ENCODE measurements at regions not wholly inside any gene's neighbourhood (a gene's known extent, or its start where the extent isn't known, plus 50 kb on each side); places are given as distances from the start of the nearest gene placed in this dataset.

- no TSS peak for BruUV-seq (replicated peaks)
- H3K79me2 ChIP-seq (ENCODE audit: control insufficient read depth, insufficient read depth, low read length), result no peaks in the 10 kb centered on the region
- no peaks in the 10 kb centered on the region for H3K9me3 ChIP-seq (replicated peaks; ENCODE audit: control insufficient read depth, insufficient read depth, low read length)
- no peak overlapping the region for H3K27ac ChIP-seq (ENCODE audit: insufficient read depth, low read depth, low read length)
- no peak overlapping the region for H3K9ac ChIP-seq (replicated peaks; ENCODE audit: extremely low read depth, insufficient read depth, low read length)
- no peaks in the 10 kb centered on the region for H3K36me3 ChIP-seq (ENCODE audit: control insufficient read depth in 2 of 2, extremely low read depth in 1 of 2, insufficient read depth in 2 of 2, low read length in 2 of 2)
- dilution Hi-C loops (cut with MboI; ENCODE audit: extremely low pct_ligation_motif_present, low sequenced_read_pairs) (no loop called here), intact Hi-C loops (cut with micrococcal nuclease) (no loop called here)
- ChIA-PET CTCF (interaction anchor here (2.0 kb wide), 1 partner anchor 12 kb away, joined by 5 read pairs; no protein-coding TSS in a partner anchor), POLR2A (no interaction called here)
- H3K9me1 ChIP-seq (replicated peaks; ENCODE audit: control insufficient read depth, extremely low read depth, insufficient read depth, low read length), result no peaks in the 10 kb centered on the region
- no peaks in the 10 kb centered on the region for H3K4me1 ChIP-seq (ENCODE audit: control insufficient read depth, extremely low read depth, insufficient read depth, low read length)
- H4K20me1 ChIP-seq (replicated peaks; ENCODE audit: control insufficient read depth, extremely low read depth, insufficient read depth, low read length), result no peaks in the 10 kb centered on the region
- TF ChIP-seq POLR2A (IDR thresholded peaks at IDR 0.05; ENCODE audit: low read depth, low read length) (no peak), JUN (IDR thresholded peaks at IDR 0.05; ENCODE audit: borderline replicate concordance, insufficient read depth, insufficient read length, low read depth) (no peak), MYC (IDR thresholded peaks at IDR 0.05; ENCODE audit: low read depth, low read length) (no peak), FOS (IDR thresholded peaks at IDR 0.05; ENCODE audit: borderline replicate concordance, insufficient read depth, low read length) (no peak), CTCF (IDR thresholded peaks at IDR 0.05; ENCODE audit: extremely low read depth in 1 of 2, insufficient read depth in 1 of 2, low read depth in 1 of 2, low read length in 2 of 2) (no peak), POLR2AphosphoS5 (IDR thresholded peaks at IDR 0.05; ENCODE audit: insufficient read depth, low read depth, low read length) (no peak), EZH2 (IDR thresholded peaks at IDR 0.05; ENCODE audit: borderline replicate concordance, low read depth, low read length, severe bottlenecking) (no peak), GATA2 (IDR thresholded peaks at IDR 0.05; ENCODE audit: insufficient read depth, insufficient read length, low read depth, low read length) (no peak)
- TF ChIP-seq, protein P1, sequence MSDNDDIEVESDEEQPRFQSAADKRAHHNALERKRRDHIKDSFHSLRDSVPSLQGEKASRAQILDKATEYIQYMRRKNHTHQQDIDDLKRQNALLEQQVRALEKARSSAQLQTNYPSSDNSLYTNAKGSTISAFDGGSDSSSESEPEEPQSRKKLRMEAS (IDR thresholded peaks at IDR 0.05; ENCODE audit: insufficient read depth, insufficient read length), result no peak
- DNase-seq (ENCODE audit: low read depth, low spot score) (no peak), FAIRE-seq (no peak)
- H3K27me3 ChIP-seq (ENCODE audit: control insufficient read depth in 2 of 2, insufficient read depth in 2 of 2, low read length in 2 of 2), result no peaks in the 10 kb centered on the region
- no peak overlapping the region for H3K4me3 ChIP-seq (replicated peaks in 1 of 3; ENCODE audit: insufficient read depth in 1 of 3, low read depth in 1 of 3, low read length in 3 of 3)
- H2AFZ ChIP-seq (ENCODE audit: low read depth, low read length), result no peak overlapping the region
- no peak overlapping the region for H3K4me2 ChIP-seq (ENCODE audit: insufficient read depth, low read length)
Observed at GRCh38 chr1:101683561-101683960, 313.2 kb downstream of the OLFM3 start.
